ENCODE measurements at regions not wholly inside any gene's neighbourhood (a gene's known extent, or its start where the extent isn't known, plus 50 kb on each side); places are given as distances from the start of the nearest gene placed in this dataset.

- DNase-seq (no peak), ATAC-seq (no peak)
- Mint-ChIP-seq H3K4me1 (no peaks in the 10 kb centered on the region), H3K9me3 (peaks cover 4% of the 10 kb centered on the region), H3K27ac (no peak overlapping the region), H3K4me3 (no peak overlapping the region), H3K36me3 (ENCODE audit: low read depth) (no peaks in the 10 kb centered on the region), H3K27me3 (no peaks in the 10 kb centered on the region)
Measured at GRCh38 chr12:115088328-115088994, 404.5 kb upstream of the TBX3 start.

DNA sequence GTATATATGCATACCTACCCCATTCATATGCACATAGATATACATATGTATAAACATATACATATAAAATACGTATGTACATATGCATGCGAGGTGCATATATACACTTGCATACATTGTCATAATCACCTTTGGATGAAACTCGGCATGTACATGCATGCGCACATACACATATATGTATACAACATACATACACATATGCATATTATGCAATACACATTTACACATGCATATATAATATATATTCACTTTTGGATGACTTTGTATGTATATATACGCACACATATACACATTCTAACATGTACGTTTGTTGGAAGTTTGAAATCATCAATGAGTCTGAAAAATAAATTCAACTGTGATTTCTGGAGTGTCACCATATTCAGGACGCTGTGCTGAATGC, 401.6 kb upstream of the TBX3 start:
- H3K27ac Mint-ChIP-seq: no peak overlapping the region
- H3K4me3 Mint-ChIP-seq: no peak overlapping the region
- no peaks in the 10 kb centered on the region for H3K27me3 Mint-ChIP-seq
- DNase-seq: no peak
- H3K9me3 Mint-ChIP-seq: no peaks in the 10 kb centered on the region
- ATAC-seq: no peak
- H3K4me1 Mint-ChIP-seq: no peaks in the 10 kb centered on the region
- no peaks in the 10 kb centered on the region for H3K36me3 Mint-ChIP-seq (ENCODE audit: low read depth)

- DNase-seq (no peak), ATAC-seq (no peak)
- Mint-ChIP-seq H3K9me3 (peaks cover 4% of the 10 kb centered on the region), H3K4me1 (no peaks in the 10 kb centered on the region), H3K27me3 (no peaks in the 10 kb centered on the region), H3K36me3 (ENCODE audit: low read depth) (no peaks in the 10 kb centered on the region), H3K4me3 (no peak overlapping the region), H3K27ac (no peak overlapping the region)
Measured at GRCh38 chr12:115079760-115080159, 395.8 kb upstream of the TBX3 start.

- Mint-ChIP-seq H3K4me3 (no peak overlapping the region), H3K4me1 (no peaks in the 10 kb centered on the region)
Measured at GRCh38 chr12:115078990-115079389, 395.0 kb upstream of the TBX3 start.

DNA sequence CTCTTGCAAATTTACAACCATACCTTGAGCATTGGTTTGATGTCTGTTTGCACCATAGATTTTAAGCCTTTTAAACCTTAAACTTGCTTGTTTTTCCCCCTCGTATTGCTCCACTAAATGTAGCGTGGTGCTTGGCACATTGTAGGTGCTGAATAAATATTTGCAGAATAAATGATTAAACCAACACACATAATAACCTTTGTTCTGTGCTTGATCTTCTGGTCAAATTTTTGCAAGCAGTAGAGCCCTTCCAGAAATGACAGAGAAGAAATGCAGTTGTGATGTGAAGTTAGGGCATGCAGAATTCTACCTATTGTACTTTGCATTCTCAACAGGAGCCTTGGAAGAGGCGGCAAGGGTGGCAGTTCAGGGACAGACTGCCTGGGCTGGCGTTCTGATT, 394.4 kb upstream of the TBX3 start:
- Mint-ChIP-seq H3K27me3 (no peaks in the 10 kb centered on the region), H3K27ac (no peak overlapping the region), H3K4me3 (no peak overlapping the region), H3K9me3 (peaks cover 4% of the 10 kb centered on the region), H3K36me3 (ENCODE audit: low read depth) (no peaks in the 10 kb centered on the region), H3K4me1 (no peaks in the 10 kb centered on the region)
- DNase-seq (no peak), ATAC-seq (no peak)

More at GRCh38 chr12:115078990-115079389, 395.0 kb upstream of the TBX3 start:
- Mint-ChIP-seq H3K27me3 (no peaks in the 10 kb centered on the region), H3K36me3 (ENCODE audit: low read depth) (no peaks in the 10 kb centered on the region), H3K27ac (no peak overlapping the region), H3K9me3 (peaks cover 4% of the 10 kb centered on the region)
- no peak for DNase-seq
- no peak for ATAC-seq

- Mint-ChIP-seq H3K4me3 (no peak overlapping the region), H3K4me1 (no peaks in the 10 kb centered on the region), H3K9me3 (peaks cover 4% of the 10 kb centered on the region)
Measured at GRCh38 chr12:115075552-115076170, 391.7 kb upstream of the TBX3 start.

GRCh38 chr12:115074617-115075016, 390.6 kb upstream of the TBX3 start:
- Mint-ChIP-seq H3K4me1 (no peaks in the 10 kb centered on the region), H3K36me3 (ENCODE audit: low read depth) (no peaks in the 10 kb centered on the region)

More at GRCh38 chr12:115075552-115076170, 391.7 kb upstream of the TBX3 start:
- ATAC-seq (no peak), DNase-seq (no peak)
- no peaks in the 10 kb centered on the region for H3K36me3 Mint-ChIP-seq (ENCODE audit: low read depth)
- no peak overlapping the region for H3K27ac Mint-ChIP-seq
- peaks cover 3% of the 10 kb centered on the region for H3K27me3 Mint-ChIP-seq

DNA sequence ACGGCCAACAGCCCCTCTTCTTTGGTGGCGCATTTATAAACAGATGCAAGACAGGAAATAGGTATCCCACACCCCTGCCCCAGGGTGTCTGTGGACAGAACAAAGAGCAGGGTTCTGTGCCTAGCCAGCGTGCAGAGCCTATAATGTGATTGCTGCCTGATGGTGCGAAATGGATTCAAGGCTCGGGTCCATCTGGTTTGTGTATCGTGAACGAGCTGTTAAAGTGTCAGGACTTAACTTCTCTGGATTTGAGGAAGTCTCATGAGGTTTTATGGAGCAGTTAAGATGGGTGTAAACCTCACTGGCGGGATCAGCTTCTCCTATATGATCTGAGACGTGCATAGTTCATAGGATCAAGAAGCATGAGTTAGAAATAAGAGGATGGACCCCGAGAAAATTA, 388.7 kb upstream of the TBX3 start:
- ATAC-seq (no peak), DNase-seq (no peak)
- Mint-ChIP-seq H3K4me3 (no peak overlapping the region), H3K9me3 (peaks cover 16% of the 10 kb centered on the region), H3K4me1 (no peaks in the 10 kb centered on the region), H3K36me3 (ENCODE audit: low read depth) (no peaks in the 10 kb centered on the region), H3K27me3 (peaks cover 3% of the 10 kb centered on the region), H3K27ac (no peak overlapping the region)

More at GRCh38 chr12:115074617-115075016, 390.6 kb upstream of the TBX3 start:
- peaks cover 9% of the 10 kb centered on the region for H3K9me3 Mint-ChIP-seq
- H3K27me3 Mint-ChIP-seq: peaks cover 3% of the 10 kb centered on the region
- DNase-seq: no peak
- no peak for ATAC-seq
- no peak overlapping the region for H3K27ac Mint-ChIP-seq
- H3K4me3 Mint-ChIP-seq: no peak overlapping the region

DNA sequence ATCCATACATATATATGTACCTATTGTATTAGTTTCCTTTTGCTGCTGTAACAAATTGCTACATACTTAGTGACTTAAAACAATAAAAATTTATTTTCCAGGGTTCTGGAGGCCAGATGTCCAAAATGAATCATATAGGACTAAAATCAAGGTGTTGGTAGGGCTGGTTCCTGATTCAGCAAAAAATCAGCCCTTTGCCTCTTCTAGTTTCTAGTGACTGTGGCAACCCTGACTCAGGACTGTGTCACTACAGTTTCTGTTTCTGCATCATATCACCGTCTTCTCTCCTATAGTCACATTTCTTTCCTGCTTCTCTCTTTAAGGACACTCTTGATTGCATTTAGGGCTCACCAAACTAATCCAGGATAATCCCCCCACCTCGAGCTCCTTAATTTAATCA, 386.3 kb upstream of the TBX3 start:
- H3K36me3 Mint-ChIP-seq (ENCODE audit: low read depth): no peaks in the 10 kb centered on the region
- ATAC-seq (no peak), DNase-seq (no peak)
- H3K27ac Mint-ChIP-seq: no peak overlapping the region
- peaks cover 12% of the 10 kb centered on the region for H3K9me3 Mint-ChIP-seq
- H3K4me3 Mint-ChIP-seq: no peak overlapping the region
- no peaks in the 10 kb centered on the region for H3K4me1 Mint-ChIP-seq
- H3K27me3 Mint-ChIP-seq: peaks cover 3% of the 10 kb centered on the region

GRCh38 chr12:115064296-115064695, 380.3 kb upstream of the TBX3 start:
- H3K27ac Mint-ChIP-seq: no peak overlapping the region
- ATAC-seq: no peak
- H3K27me3 Mint-ChIP-seq: no peaks in the 10 kb centered on the region

DNA sequence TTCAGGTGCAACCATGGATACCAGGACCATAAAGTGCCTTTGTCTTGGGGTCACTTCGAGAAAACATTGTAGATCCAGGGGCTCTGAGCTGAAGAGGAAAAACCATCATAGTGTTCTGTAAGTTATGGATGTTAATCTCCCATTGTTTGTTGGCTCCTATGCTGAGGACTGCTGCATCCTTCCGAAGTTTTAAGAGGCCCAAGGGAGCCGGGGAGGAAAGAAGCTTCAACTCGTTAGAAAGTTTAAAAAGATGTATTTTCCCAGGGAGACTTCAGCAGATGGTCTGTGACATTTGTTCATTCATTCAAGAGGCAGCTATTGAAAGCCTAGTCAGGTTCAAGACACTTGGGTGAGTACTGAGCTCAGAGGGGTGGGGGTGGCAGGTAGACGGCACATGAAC, 378.8 kb upstream of the TBX3 start:
- no peaks in the 10 kb centered on the region for H3K9me3 Mint-ChIP-seq
- ATAC-seq: no peak
- H3K27me3 Mint-ChIP-seq: no peaks in the 10 kb centered on the region
- no peaks in the 10 kb centered on the region for H3K4me1 Mint-ChIP-seq
- no peak for DNase-seq
- H3K4me3 Mint-ChIP-seq: no peak overlapping the region
- no peaks in the 10 kb centered on the region for H3K36me3 Mint-ChIP-seq (ENCODE audit: low read depth)
- no peak overlapping the region for H3K27ac Mint-ChIP-seq

More at GRCh38 chr12:115064296-115064695, 380.3 kb upstream of the TBX3 start:
- H3K9me3 Mint-ChIP-seq: peaks cover 3% of the 10 kb centered on the region
- no peaks in the 10 kb centered on the region for H3K36me3 Mint-ChIP-seq (ENCODE audit: low read depth)
- no peak for DNase-seq
- no peaks in the 10 kb centered on the region for H3K4me1 Mint-ChIP-seq
- no peak overlapping the region for H3K4me3 Mint-ChIP-seq

- no peaks in the 10 kb centered on the region for H3K4me1 Mint-ChIP-seq
- no peak overlapping the region for H3K4me3 Mint-ChIP-seq
- no peaks in the 10 kb centered on the region for H3K9me3 Mint-ChIP-seq
- H3K27me3 Mint-ChIP-seq: no peaks in the 10 kb centered on the region
- no peak overlapping the region for H3K27ac Mint-ChIP-seq
- DNase-seq (no peak), ATAC-seq (no peak)
- H3K36me3 Mint-ChIP-seq (ENCODE audit: low read depth): no peaks in the 10 kb centered on the region
Measured at GRCh38 chr12:115060477-115061168, 376.6 kb upstream of the TBX3 start.

GRCh38 chr12:115057445-115057844, 373.5 kb upstream of the TBX3 start:
- Mint-ChIP-seq H3K27me3 (no peaks in the 10 kb centered on the region), H3K4me3 (no peak overlapping the region), H3K4me1 (no peaks in the 10 kb centered on the region), H3K9me3 (peaks cover 4% of the 10 kb centered on the region), H3K27ac (no peak overlapping the region), H3K36me3 (ENCODE audit: low read depth) (no peaks in the 10 kb centered on the region)
- DNase-seq (no peak), ATAC-seq (no peak)

- Mint-ChIP-seq H3K27me3 (no peaks in the 10 kb centered on the region), H3K36me3 (ENCODE audit: low read depth) (no peaks in the 10 kb centered on the region), H3K4me1 (no peaks in the 10 kb centered on the region), H3K9me3 (peaks cover 4% of the 10 kb centered on the region), H3K27ac (no peak overlapping the region), H3K4me3 (no peak overlapping the region)
- ATAC-seq (no peak), DNase-seq (no peak)
Measured at GRCh38 chr12:115051378-115051777, 367.4 kb upstream of the TBX3 start.

GRCh38 chr12:115049614-115050013, 365.6 kb upstream of the TBX3 start:
- H3K27me3 Mint-ChIP-seq: no peaks in the 10 kb centered on the region
- H3K27ac Mint-ChIP-seq: no peak overlapping the region
- peaks cover 4% of the 10 kb centered on the region for H3K9me3 Mint-ChIP-seq
- DNase-seq (no peak), ATAC-seq (no peak)
- no peaks in the 10 kb centered on the region for H3K4me1 Mint-ChIP-seq
- H3K4me3 Mint-ChIP-seq: no peak overlapping the region
- no peaks in the 10 kb centered on the region for H3K36me3 Mint-ChIP-seq (ENCODE audit: low read depth)

Measured in activated naive CD8-positive, alpha-beta T cell treated with anti-CD3 and anti-CD28 coated beads, Interleukin-2, amount 50 U/mL, for 24 hours (primary cell).